Nephron progenitor cell (in vitro differentiated cells): ENCODE measurements at regions not wholly inside any gene's neighbourhood (a gene's known extent, or its start where the extent isn't known, plus 50 kb on each side); places are given as distances from the start of the nearest gene placed in this dataset.

ENCODE experiments used
- DNase-seq: peaks from one replicate; pipeline ENCODE4 v3.0.0; 2021
- H3K27ac Mint-ChIP-seq: 2 replicates; pipeline ENCODE4 v1.8.0; 2021; ENCODE audit warnings: mild to moderate bottlenecking, moderate library complexity, mixed read lengths
- H3K27me3 Mint-ChIP-seq: 2 replicates; pipeline ENCODE4 v1.8.0; 2021; ENCODE audit warnings: mild to moderate bottlenecking, low read depth, mixed read lengths; ENCODE audit not compliant: poor library complexity
- H3K36me3 Mint-ChIP-seq: 2 replicates; pipeline ENCODE4 v1.8.0; 2021; ENCODE audit warnings: low read depth, mixed read lengths
- H3K4me1 Mint-ChIP-seq: 2 replicates; pipeline ENCODE4 v1.8.0; 2021; ENCODE audit warnings: mixed read lengths
- H3K4me3 Mint-ChIP-seq: 2 replicates; pipeline ENCODE4 v1.8.0; 2021; ENCODE audit warnings: mild to moderate bottlenecking, moderate library complexity, mixed read lengths
- H3K9me3 Mint-ChIP-seq: 2 replicates; pipeline ENCODE4 v1.8.0; 2021; ENCODE audit warnings: mild to moderate bottlenecking, moderate library complexity, mixed read lengths
- TF ChIP-seq, protein P1 (sequence below): fragments of 200-600 bp; sonication (generic); IDR thresholded peaks from 2 replicates; pipeline ENCODE4 v1.5.0; 2021; ENCODE audit warnings: antibody characterized with exemption

DNA sequence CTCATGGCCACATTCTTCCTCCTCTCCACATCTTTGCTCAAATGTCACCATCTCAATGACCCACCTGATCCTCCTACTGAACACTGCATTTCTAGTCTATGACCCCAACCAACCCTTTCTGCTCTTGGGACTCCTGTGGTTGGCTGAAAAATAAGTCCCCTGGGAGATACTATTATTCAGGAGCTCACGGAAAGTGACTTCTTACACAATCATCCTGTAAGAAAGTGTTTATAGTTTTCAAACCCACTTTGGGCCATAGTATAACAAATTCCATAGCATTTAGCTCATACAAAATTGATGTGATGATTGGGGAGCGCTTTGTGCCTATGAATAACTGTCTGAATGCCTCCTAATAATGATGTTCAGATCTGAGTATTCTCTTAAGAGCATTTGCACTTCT, 161.4 kb upstream of the HS3ST1 start:
- Mint-ChIP-seq H3K4me1 (peaks cover 6% of the 10 kb centered on the region), H3K4me3 (no peak overlapping the region), H3K27me3 (no peaks in the 10 kb centered on the region), H3K9me3 (no peaks in the 10 kb centered on the region), H3K36me3 (no peaks in the 10 kb centered on the region), H3K27ac (no peak overlapping the region)
- TF ChIP-seq, protein P1, sequence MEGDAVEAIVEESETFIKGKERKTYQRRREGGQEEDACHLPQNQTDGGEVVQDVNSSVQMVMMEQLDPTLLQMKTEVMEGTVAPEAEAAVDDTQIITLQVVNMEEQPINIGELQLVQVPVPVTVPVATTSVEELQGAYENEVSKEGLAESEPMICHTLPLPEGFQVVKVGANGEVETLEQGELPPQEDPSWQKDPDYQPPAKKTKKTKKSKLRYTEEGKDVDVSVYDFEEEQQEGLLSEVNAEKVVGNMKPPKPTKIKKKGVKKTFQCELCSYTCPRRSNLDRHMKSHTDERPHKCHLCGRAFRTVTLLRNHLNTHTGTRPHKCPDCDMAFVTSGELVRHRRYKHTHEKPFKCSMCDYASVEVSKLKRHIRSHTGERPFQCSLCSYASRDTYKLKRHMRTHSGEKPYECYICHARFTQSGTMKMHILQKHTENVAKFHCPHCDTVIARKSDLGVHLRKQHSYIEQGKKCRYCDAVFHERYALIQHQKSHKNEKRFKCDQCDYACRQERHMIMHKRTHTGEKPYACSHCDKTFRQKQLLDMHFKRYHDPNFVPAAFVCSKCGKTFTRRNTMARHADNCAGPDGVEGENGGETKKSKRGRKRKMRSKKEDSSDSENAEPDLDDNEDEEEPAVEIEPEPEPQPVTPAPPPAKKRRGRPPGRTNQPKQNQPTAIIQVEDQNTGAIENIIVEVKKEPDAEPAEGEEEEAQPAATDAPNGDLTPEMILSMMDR, result no peak
- no peak for DNase-seq

DNA sequence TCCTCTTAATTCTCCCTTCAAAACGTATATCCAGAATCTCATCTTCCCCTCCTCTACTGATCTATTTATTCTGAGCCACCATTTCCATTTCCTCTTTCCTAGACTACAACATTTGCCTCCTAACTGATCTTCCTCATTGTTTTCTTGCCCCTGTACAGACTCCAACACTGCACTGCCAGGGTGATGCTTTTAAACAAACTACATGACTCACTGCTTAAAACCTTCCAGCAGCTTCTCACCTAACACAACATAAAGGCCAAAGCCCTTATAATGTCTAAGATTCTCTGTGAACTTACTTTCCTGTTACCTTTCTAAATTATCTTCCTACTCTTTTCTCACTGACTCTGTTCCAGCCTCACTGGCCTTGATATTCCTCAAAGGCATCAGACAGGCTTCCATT, 161.0 kb upstream of the HS3ST1 start:
- no peak overlapping the region for H3K4me3 Mint-ChIP-seq
- TF ChIP-seq, protein P1, result no peak
- no peak for DNase-seq
- H3K27ac Mint-ChIP-seq, result no peak overlapping the region
- H3K27me3 Mint-ChIP-seq, result no peaks in the 10 kb centered on the region
- no peaks in the 10 kb centered on the region for H3K36me3 Mint-ChIP-seq
- peaks cover 6% of the 10 kb centered on the region for H3K4me1 Mint-ChIP-seq
- H3K9me3 Mint-ChIP-seq, result no peaks in the 10 kb centered on the region

DNA sequence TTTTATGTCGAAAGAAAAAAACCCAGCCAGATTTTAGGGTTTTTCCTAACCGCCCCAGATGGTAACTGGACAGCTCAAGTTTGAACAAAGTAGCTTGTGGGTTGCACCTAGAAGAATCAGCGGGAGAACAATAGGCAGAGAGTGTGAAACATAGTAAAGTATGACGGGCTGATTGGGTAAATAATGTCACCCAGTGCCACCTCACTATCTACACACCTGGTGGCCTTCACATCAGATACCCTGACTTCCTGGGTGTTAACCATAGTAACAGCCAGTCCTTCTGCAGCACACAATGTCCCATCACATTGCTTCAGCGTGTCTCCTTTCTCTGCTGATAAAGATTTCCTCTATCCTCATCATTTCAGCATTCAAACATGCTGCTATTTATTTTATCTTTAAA, 159.1 kb upstream of the HS3ST1 start:
- H3K27me3 Mint-ChIP-seq, result no peaks in the 10 kb centered on the region
- TF ChIP-seq, protein P1, result no peak
- H3K36me3 Mint-ChIP-seq, result no peaks in the 10 kb centered on the region
- H3K4me3 Mint-ChIP-seq, result no peak overlapping the region
- H3K4me1 Mint-ChIP-seq, result peaks cover 2% of the 10 kb centered on the region
- DNase-seq, result no peak
- peaks cover 13% of the 10 kb centered on the region for H3K9me3 Mint-ChIP-seq
- no peak overlapping the region for H3K27ac Mint-ChIP-seq

DNA sequence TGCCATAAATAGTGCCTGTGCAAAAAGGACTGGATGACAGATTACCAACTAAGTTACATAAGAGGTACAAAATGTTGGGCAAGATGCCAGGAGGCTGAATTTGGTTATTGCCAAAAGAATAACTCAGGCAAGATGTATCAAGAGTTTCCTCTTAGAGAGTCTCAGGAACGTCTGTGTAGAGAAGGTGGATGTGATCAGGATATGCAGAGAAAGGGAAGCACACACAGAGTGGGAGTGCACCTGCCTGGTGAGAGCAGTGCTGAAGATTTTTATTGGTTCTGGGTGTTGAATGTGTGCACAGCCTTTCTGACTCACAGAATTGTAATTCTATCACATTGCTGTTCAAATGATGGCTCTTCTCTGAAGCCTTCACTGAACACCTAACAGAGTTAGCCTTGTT, 156.8 kb upstream of the HS3ST1 start:
- Mint-ChIP-seq H3K9me3 (peaks cover 32% of the 10 kb centered on the region), H3K4me3 (no peak overlapping the region), H3K36me3 (peaks cover 5% of the 10 kb centered on the region), H3K4me1 (no peaks in the 10 kb centered on the region), H3K27ac (no peak overlapping the region), H3K27me3 (no peaks in the 10 kb centered on the region)
- TF ChIP-seq, protein P1, result no peak
- no peak for DNase-seq

DNA sequence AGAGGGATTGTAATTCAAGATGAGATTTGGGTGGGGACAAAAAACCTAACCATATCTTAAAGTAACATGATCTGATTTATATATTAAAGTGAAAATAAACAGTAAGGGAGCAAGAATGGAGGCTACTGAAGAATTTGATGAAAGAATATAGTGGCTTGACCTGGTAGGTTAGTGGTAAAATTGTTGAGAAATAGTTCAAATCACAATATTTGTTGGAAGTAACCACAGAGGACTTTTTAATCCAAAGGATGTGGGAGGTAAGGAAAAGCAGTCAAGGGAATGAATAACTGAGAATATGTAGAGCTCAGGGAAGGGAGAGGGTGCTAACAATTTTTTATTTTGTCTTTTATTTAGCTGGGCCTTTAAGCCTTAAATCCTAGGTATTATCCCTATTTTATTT, 139.8 kb upstream of the HS3ST1 start:
- no peaks in the 10 kb centered on the region for H3K36me3 Mint-ChIP-seq
- no peaks in the 10 kb centered on the region for H3K4me1 Mint-ChIP-seq
- H3K27me3 Mint-ChIP-seq, result peaks cover 7% of the 10 kb centered on the region
- no peak for DNase-seq
- no peak overlapping the region for H3K27ac Mint-ChIP-seq
- H3K4me3 Mint-ChIP-seq, result no peak overlapping the region
- TF ChIP-seq, protein P1, result no peak
- no peaks in the 10 kb centered on the region for H3K9me3 Mint-ChIP-seq

DNA sequence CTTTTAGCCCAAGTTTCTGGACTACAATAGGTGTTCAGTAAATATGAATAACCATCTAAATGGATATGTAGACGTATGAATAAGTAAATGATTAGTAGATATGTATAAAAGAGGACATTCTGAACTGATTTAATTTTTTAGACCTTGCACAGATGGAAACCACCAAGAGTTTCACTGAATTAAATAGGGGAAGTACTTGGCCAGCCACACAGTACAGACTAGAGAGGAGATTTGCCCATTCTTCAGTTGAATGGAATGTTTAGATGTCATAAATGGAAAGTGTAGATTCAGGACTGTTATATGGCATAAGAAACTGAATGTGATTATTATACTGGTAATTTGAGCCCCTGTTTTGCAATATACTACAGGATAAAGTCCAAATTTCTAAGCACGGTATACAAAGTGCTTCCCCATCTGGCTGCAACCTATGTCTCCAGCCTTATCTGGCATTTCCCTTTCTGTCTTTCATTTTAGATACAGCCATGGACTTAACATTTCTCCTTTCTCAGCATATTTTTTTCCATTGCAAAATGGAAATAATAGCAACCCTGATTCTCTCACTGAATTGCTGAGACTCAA, 137.8 kb upstream of the HS3ST1 start:
- DNase-seq, result no peak
- Mint-ChIP-seq H3K4me3 (no peak overlapping the region), H3K9me3 (peaks cover 5% of the 10 kb centered on the region), H3K27me3 (peaks cover 7% of the 10 kb centered on the region), H3K27ac (no peak overlapping the region), H3K36me3 (no peaks in the 10 kb centered on the region), H3K4me1 (no peaks in the 10 kb centered on the region)
- TF ChIP-seq, protein P1, result no peak
